A549 (cell line): ENCODE measurements at regions not wholly inside any gene's neighbourhood (a gene's known extent, or its start where the extent isn't known, plus 50 kb on each side); places are given as distances from the start of the nearest gene placed in this dataset.

Experiments
- ATAC-seq, 2 experiments: fragments of 200-7000 bp in 1 of 2; fragments of >200 bp in 1 of 2; cut with Nextera tagmentation in 1 of 2; cut with Tn5 transposase in 1 of 2; 3 replicates each; pipeline versions ENCODE4 v1.8.0 to v1.9.1; 2018 to 2020; ENCODE audit warnings: mild to moderate bottlenecking in 1 of 2, moderate library complexity in 1 of 2
- CTCF ChIA-PET: fragments of 300-600 bp; sonication (Branson Sonifier 250); formaldehyde crosslinking; extraction: SDS; loops from one replicate; lab custom pipeline; 2021; ENCODE audit warnings: antibody characterized with exemption, inconsistent platforms; lab: Yijun Ruan, JAX
- POLR2A ChIA-PET: fragments of 350-600 bp; formaldehyde crosslinking; extraction: SDS; loops from one replicate; lab custom pipeline; 2021; ENCODE audit warnings: antibody characterized with exemption, inconsistent platforms; lab: Yijun Ruan, JAX
- DNase-seq, 2 experiments: peaks; one replicate each; pipeline versions ENCODE4 v3.0.0 to v3.0.0-alpha.2; 2011 to 2016; ENCODE audit warnings: low read depth in 1 of 2, low spot score in 1 of 2
- FAIRE-seq: peaks from 2 replicates; lab custom pipeline; 2011; peaks lifted over from hg19 to GRCh38; lab: Jason Lieb, UNC
- H3K27ac ChIP-seq, 2 experiments: fragments of >200 bp; sonication (Bioruptor Twin); formaldehyde crosslinking; 3 replicates each; pipeline ENCODE4 v1.5.1; 2016 to 2017
- H3K4me1 ChIP-seq: fragments of >200 bp; sonication (Bioruptor Twin); formaldehyde crosslinking; 3 replicates; pipeline ENCODE4 v1.6.1; 2016
- H3K4me2 ChIP-seq: fragments of >200 bp; sonication (Bioruptor Twin); formaldehyde crosslinking; 3 replicates; pipeline ENCODE4 v1.6.1; 2016
- H3K4me3 ChIP-seq: fragments of >200 bp; sonication (Bioruptor Twin); formaldehyde crosslinking; 3 replicates; pipeline ENCODE4 v1.5.1; 2016
- H3K9me3 ChIP-seq: fragments of >200 bp; sonication (Bioruptor Twin); formaldehyde crosslinking; 3 replicates; pipeline ENCODE4 v1.6.1; 2016
- BHLHE40 ChIP-seq: IDR thresholded peaks from 2 replicates; pipeline ENCODE4 v1.6.1; 2012; ENCODE audit warnings: low read depth, low read length, inconsistent platforms
- CBX2 ChIP-seq: fragments of 200-600 bp; sonication (generic); IDR thresholded peaks from 2 replicates; pipeline ENCODE4 v1.6.1; 2016; ENCODE audit warnings: low read depth, mild to moderate bottlenecking, borderline replicate concordance
- CHD4 ChIP-seq: fragments of 200-600 bp; sonication (generic); IDR thresholded peaks from 2 replicates; pipeline ENCODE4 v1.6.1; 2016; ENCODE audit warnings: antibody characterized with exemption, mild to moderate bottlenecking, borderline replicate concordance
- EHF ChIP-seq: fragments of 250-450 bp; sonication (Bioruptor Pico); IDR thresholded peaks from 2 replicates; pipeline ENCODE4 v1.5.0; 2020; ENCODE audit warnings: mild to moderate bottlenecking
- ELK1 ChIP-seq: fragments of 150-350 bp; IDR thresholded peaks from 2 replicates; pipeline ENCODE4 v1.6.1; 2014; ENCODE audit warnings: low read depth, mild to moderate bottlenecking, low read length
- ESRRA ChIP-seq: fragments of 150-350 bp; IDR thresholded peaks from 2 replicates; pipeline ENCODE4 v1.6.1; 2014; ENCODE audit warnings: mild to moderate bottlenecking, low read length, borderline replicate concordance
- FOXS1 ChIP-seq: fragments of 250-450 bp; sonication (Bioruptor Pico); IDR thresholded peaks from 2 replicates; pipeline ENCODE4 v1.5.0; 2020; ENCODE audit warnings: mild to moderate bottlenecking, moderate library complexity
- GATA3 ChIP-seq: IDR thresholded peaks from 2 replicates; pipeline ENCODE4 v1.6.1; 2012; ENCODE audit warnings: borderline replicate concordance
- HDAC2 ChIP-seq: fragments of 200-600 bp; sonication (generic); IDR thresholded peaks from 2 replicates; pipeline ENCODE4 v1.6.1; 2016
- HES2 ChIP-seq: fragments of >200 bp; sonication (Bioruptor Twin); formaldehyde crosslinking; IDR thresholded peaks from 2 replicates; pipeline ENCODE4 v1.6.1; 2016
- HMGXB4 ChIP-seq: fragments of 250-450 bp; sonication (Bioruptor Pico); IDR thresholded peaks from 2 replicates; pipeline ENCODE4 v1.5.0; 2021; ENCODE audit warnings: mild to moderate bottlenecking, moderate library complexity, borderline replicate concordance
- HOXB5 ChIP-seq: fragments of 250-450 bp; sonication (Bioruptor Pico); IDR thresholded peaks from 2 replicates; pipeline ENCODE4 v1.5.0; 2020; ENCODE audit warnings: mild to moderate bottlenecking, moderate library complexity
- JUN ChIP-seq, 2 experiments: fragments of >200 bp; sonication (Bioruptor Twin); formaldehyde crosslinking; IDR thresholded peaks; 2 replicates in 1 of 2; 3 replicates in 1 of 2; pipeline ENCODE4 v1.6.1; 2016 to 2017
- JUNB ChIP-seq: fragments of >200 bp; sonication (Bioruptor Twin); formaldehyde crosslinking; IDR thresholded peaks from 2 replicates; pipeline ENCODE4 v1.6.1; 2016
- KDM1A ChIP-seq: fragments of 200-600 bp; sonication (generic); IDR thresholded peaks from 2 replicates; pipeline ENCODE4 v1.6.1; 2016; ENCODE audit warnings: low read depth, mild to moderate bottlenecking
- MAFK ChIP-seq: fragments of 450-650 bp; IDR thresholded peaks from 2 replicates; pipeline ENCODE4 v1.6.1; 2014; ENCODE audit not compliant: partially characterized antibody
- MAX ChIP-seq: IDR thresholded peaks from 2 replicates; pipeline ENCODE4 v1.6.1; 2012
- NR3C1 ChIP-seq: fragments of >200 bp; sonication (Bioruptor Twin); formaldehyde crosslinking; IDR thresholded peaks from 3 replicates; pipeline ENCODE4 v1.6.1; 2017
- PBX3 ChIP-seq: IDR thresholded peaks from 2 replicates; pipeline ENCODE4 v1.6.1; 2012
- PHF8 ChIP-seq: fragments of 200-600 bp; sonication (generic); IDR thresholded peaks from 2 replicates; pipeline ENCODE4 v1.6.1; 2016; ENCODE audit warnings: low read depth, mild to moderate bottlenecking, antibody characterized with exemption, moderate library complexity, borderline replicate concordance
- POLR2AphosphoS2 ChIP-seq: conservative IDR thresholded peaks from 2 replicates; pipeline ENCODE4 v1.6.1; 2012; ENCODE audit warnings: low read length, improper control_type of control experiment, inconsistent platforms
- RARB ChIP-seq: fragments of 250-450 bp; sonication (Bioruptor Pico); IDR thresholded peaks from 2 replicates; pipeline ENCODE4 v1.8.0; 2021; ENCODE audit warnings: mild to moderate bottlenecking, moderate library complexity
- RFX5 ChIP-seq: fragments of 450-650 bp; IDR thresholded peaks from 2 replicates; pipeline ENCODE4 v1.7.1; 2014; ENCODE audit warnings: antibody characterized with exemption, mild to moderate bottlenecking, moderate library complexity
- SREBF2 ChIP-seq: fragments of 450-650 bp; IDR thresholded peaks from 2 replicates; pipeline ENCODE4 v1.6.1; 2014; ENCODE audit warnings: mild to moderate bottlenecking, moderate library complexity
- USF2 ChIP-seq: fragments of 450-650 bp; IDR thresholded peaks from 2 replicates; pipeline ENCODE4 v1.6.1; 2014; ENCODE audit warnings: antibody characterized with exemption
- ZC3H11A ChIP-seq: fragments of 450-650 bp; IDR thresholded peaks from 2 replicates; pipeline ENCODE4 v1.6.1; 2014; ENCODE audit warnings: antibody characterized with exemption, mild to moderate bottlenecking
- ZFP36 ChIP-seq: fragments of 450-650 bp; IDR thresholded peaks from 2 replicates; pipeline ENCODE4 v1.6.1; 2014; ENCODE audit warnings: borderline replicate concordance; ENCODE audit not compliant: partially characterized antibody
- ZSCAN20 ChIP-seq: fragments of 250-450 bp; sonication (Bioruptor Pico); IDR thresholded peaks from 2 replicates; pipeline ENCODE4 v1.8.0; 2022; ENCODE audit warnings: mild to moderate bottlenecking, moderate library complexity
- WGBS: methylation state at CpG from one replicate; pipeline ENCODE4 v1.1.6; 2017; ENCODE audit errors: missing lambda C conversion rate; 5-methylcytosine and 5-hydroxymethylcytosine counted together
- TF ChIP-seq, protein P1 (sequence below): fragments of 200-600 bp; sonication (generic); IDR thresholded peaks from 2 replicates; pipeline ENCODE4 v1.6.1; 2016; ENCODE audit warnings: antibody characterized with exemption, mild to moderate bottlenecking, moderate library complexity

DNA sequence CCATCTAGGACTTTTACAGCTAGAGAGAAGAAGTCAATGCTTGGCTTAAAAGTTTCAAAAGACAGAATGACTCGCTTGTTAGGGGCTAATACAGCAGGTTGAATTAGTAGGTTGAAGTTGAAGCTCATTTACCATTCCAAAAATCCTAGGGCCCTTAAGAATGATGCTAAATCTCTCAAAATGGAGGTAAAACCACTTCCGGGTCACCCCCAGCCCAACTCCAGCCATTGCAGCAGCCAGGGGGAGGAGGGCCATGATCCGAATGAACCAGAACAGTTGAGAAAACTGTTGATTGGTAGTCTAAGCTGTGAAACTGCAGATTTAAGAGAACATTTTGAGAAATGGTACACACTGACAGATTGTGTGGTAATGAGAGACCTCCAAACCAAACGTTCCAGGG lies 245.4 kb downstream of the HNRNPD start:
- Histone ChIP-seq H3K4me2 (no peak overlapping the region), H3K4me1 (no peaks in the 10 kb centered on the region), H3K27ac (no peak overlapping the region), H3K9me3 (no peaks in the 10 kb centered on the region), H3K4me3 (no peak overlapping the region)
- ChIA-PET CTCF (no interaction called here), POLR2A (no interaction called here)
- 25% methylated on average over 4 of the region's 4 CpGs for WGBS
- FAIRE-seq: no peak
- no peak for ATAC-seq
- TF ChIP-seq GATA3: no peak
- TF ChIP-seq HOXB5: no peak
- TF ChIP-seq PHF8: no peak
- TF ChIP-seq HMGXB4 (CRISPR knock-in tag): no peak
- TF ChIP-seq FOXS1 (CRISPR knock-in tag): no peak
- TF ChIP-seq PBX3: no peak
- TF ChIP-seq ZSCAN20: no peak
- no peak for TF ChIP-seq SREBF2
- no peak for TF ChIP-seq BHLHE40
- TF ChIP-seq MAX: no peak
- no peak for TF ChIP-seq JUN (IDR thresholded peaks at IDR 0.05)
- no peak for TF ChIP-seq HES2
- TF ChIP-seq ZFP36: no peak
- no peak for TF ChIP-seq ESRRA
- no peak for TF ChIP-seq JUNB
- TF ChIP-seq ELK1: no peak
- TF ChIP-seq ZC3H11A: no peak
- no peak for DNase-seq

DNA sequence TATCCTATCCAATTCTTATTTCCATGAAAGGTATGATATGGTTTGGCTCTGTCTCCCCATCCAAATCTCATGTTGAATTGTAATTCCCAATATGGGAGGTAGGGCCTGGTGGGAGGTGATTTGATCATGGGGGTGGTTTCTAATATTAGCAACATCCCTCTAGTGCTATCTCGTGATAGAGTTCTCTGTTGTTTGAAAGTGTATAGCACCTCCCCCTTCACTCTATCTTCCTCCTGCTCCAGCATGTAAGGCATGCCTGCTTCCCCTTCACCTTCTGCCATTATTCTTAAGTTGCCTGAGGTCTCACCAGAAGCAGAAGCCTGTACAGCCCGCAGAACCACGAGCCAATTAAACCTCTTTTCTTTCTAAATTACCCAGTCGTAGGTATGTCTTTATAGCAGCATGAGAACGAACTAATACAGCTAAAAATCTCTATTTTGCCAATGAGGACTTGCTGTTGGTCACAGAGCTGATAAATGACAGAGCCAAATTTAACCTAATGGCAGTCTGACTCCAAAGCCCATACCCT lies 247.2 kb downstream of the HNRNPD start:
- no peak overlapping the region for H3K4me3 ChIP-seq
- H3K4me2 ChIP-seq: no peak overlapping the region
- WGBS: 4% methylated on average over 5 of the region's 5 CpGs
- ChIA-PET POLR2A (no interaction called here), CTCF (no interaction called here)
- FAIRE-seq (no peak), ATAC-seq (no peak), DNase-seq (no peak)
- no peaks in the 10 kb centered on the region for H3K4me1 ChIP-seq
- TF ChIP-seq USF2 (no peak), POLR2AphosphoS2 (no peak), RFX5 (no peak), EHF (CRISPR knock-in tag) (no peak), PHF8 (no peak), RARB (CRISPR knock-in tag) (no peak), MAFK (no peak), CHD4 (no peak), BHLHE40 (no peak), NR3C1 (no peak), HDAC2 (no peak), CBX2 (no peak), KDM1A (no peak)
- TF ChIP-seq, protein P1, sequence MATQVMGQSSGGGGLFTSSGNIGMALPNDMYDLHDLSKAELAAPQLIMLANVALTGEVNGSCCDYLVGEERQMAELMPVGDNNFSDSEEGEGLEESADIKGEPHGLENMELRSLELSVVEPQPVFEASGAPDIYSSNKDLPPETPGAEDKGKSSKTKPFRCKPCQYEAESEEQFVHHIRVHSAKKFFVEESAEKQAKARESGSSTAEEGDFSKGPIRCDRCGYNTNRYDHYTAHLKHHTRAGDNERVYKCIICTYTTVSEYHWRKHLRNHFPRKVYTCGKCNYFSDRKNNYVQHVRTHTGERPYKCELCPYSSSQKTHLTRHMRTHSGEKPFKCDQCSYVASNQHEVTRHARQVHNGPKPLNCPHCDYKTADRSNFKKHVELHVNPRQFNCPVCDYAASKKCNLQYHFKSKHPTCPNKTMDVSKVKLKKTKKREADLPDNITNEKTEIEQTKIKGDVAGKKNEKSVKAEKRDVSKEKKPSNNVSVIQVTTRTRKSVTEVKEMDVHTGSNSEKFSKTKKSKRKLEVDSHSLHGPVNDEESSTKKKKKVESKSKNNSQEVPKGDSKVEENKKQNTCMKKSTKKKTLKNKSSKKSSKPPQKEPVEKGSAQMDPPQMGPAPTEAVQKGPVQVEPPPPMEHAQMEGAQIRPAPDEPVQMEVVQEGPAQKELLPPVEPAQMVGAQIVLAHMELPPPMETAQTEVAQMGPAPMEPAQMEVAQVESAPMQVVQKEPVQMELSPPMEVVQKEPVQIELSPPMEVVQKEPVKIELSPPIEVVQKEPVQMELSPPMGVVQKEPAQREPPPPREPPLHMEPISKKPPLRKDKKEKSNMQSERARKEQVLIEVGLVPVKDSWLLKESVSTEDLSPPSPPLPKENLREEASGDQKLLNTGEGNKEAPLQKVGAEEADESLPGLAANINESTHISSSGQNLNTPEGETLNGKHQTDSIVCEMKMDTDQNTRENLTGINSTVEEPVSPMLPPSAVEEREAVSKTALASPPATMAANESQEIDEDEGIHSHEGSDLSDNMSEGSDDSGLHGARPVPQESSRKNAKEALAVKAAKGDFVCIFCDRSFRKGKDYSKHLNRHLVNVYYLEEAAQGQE: no peak
- H3K9me3 ChIP-seq: no peaks in the 10 kb centered on the region
- H3K27ac ChIP-seq: no peak overlapping the region
